Activated CD8-positive, alpha-beta memory T cell treated with anti-CD3 and anti-CD28 coated beads for 4 hours (primary cell): ENCODE measurements at regions not wholly inside any gene's neighbourhood (a gene's known extent, or its start where the extent isn't known, plus 50 kb on each side); places are given as distances from the start of the nearest gene placed in this dataset.

ENCODE experiments used
- DNase-seq, 2 donors: peaks; one replicate each; pipeline ENCODE4 v3.0.0-alpha.2; 2020; ENCODE audit warnings: low read depth in 2 of 2

- DNase-seq = no peak
Measured at GRCh38 chr1:228989992-228990827, 254.9 kb downstream of the RHOU start.

DNA sequence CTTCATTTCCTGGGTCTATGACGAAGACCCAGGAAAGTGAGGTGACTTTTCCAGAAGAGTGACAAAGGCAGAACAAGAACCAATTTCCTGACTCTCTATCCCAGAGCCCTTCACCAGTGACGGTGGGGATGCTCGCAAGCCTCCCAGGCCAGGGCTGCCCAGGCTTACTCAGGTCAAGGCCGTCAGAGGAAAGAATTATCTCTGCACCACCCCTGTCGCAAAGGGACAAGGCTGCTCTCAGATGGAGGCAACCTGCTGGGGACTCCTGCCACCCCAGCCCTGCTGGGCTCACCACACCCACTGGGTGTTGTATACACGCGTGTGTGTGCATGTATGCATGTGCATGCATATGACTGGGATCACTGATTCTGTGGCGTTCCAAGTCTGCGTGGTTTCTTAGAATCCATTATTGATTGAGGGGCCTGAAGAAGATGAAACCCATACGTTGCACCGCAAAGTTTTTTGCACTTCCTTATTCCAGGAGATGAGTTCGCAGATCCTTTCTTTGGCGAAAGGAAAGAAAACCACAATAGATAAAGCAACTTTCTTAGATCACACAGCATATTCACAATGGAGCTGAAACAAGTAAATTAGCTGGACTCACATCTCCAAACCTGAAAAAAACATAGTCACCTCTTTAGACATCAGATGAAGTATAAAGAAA, 255.8 kb downstream of the RHOU start:
- DNase-seq = no peak

- no peak for DNase-seq
Measured at GRCh38 chr1:228992044-228992443, 256.8 kb downstream of the RHOU start.

DNA sequence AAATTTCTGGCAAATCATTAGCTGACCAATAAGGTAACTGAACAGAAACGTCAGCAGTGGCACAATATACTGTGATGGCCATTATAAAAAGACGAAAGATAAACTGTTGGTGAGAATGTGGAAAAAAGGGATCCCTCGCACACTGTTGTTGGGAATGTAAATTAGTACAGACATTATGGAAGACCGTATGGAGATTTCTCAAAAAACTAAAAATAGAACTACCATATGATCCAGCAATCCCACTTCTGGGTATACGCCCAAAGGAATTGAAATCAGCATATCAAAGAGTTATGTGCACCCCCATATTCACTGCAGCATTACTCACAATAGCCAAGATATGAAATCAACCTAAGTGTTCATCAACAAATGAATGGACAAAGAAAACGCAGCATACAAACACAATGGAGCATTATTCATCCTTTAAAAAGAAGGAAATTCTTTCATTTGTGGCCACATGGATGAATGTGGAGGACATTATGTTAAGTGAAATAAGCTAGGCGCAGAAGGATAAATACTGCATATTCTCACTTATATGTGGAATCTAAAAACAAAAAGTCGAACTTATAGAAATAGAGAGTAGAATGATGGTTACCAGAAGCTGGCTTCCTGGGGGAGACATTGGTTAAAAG, 257.7 kb downstream of the RHOU start:
- no peak for DNase-seq

- no peak for DNase-seq
Measured at GRCh38 chr1:228994676-228995594, 259.7 kb downstream of the RHOU start.

GRCh38 chr1:228996281-228996680, 261.0 kb downstream of the RHOU start:
- no peak for DNase-seq

DNA sequence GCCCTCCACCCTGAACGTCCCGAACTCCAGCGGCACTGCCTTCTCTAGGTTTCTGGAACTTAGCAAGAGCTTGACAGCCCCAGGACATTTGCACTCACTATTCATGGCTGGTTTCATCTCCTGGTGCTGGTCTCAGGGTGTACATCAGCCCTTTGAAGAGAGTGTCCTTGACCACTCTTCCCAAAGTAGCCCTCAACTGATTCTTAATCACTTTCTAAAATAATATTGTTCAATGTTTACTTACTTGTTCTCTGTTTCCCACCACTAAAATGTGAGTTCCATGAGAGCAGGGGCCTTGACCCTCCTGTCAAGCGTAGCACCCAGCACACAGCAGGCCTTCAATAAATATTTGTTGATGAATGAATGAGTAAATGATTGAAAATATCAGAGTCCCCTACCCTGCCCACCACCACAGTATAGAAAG, 262.5 kb downstream of the RHOU start:
- DNase-seq = no peak

DNA sequence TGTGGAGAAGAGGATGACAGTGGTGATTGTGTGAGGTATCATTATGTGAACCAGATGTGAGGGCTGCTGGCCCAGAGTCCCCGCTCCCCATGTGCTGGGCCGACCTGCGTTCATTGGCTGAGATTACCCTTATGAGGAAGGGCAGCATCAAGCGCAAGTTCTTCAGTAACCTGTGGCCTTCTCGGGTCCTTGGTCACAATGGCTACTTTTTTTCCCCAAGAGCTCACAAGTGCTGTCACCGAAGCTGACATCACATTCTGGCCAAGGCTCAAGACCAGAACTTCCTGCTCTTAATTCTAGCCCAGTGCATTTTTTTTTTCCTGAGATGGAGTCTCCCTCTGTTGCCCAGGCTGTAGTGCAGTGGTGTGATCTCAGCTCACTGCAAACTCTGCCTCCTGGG, 262.9 kb downstream of the RHOU start:
- DNase-seq = no peak

DNA sequence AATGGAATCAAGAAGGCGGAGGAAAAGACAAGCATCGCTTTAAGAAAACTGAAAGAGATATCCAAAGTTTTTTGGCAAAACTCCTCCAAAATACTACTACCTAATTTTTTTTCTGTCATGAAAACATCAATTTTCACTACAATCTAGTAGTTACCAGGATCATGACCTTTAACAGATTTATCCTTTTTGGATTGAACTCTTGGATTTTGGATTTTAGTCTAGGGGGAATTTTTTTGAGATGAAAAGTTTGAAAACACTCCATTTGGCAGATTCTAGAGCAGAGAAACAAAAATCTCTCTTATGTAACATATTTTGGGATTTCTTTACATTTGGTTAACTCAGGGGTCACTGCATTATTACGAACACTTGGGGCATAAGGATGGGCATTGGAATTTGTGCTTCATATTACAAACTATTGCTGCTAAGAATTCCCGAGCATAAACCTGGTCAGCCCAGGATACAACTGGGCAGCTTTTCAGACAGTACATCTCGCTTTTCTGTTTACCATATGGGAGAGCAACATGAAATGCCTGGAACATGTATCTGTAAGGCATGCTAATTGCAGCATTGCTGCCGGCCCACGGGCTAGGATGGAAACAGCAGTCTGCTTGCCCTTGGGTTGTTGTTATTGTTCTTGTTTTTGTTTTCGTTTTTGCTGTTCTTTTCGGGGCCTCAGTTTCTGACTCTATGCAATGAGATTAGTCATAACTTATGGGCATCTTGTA, 264.3 kb downstream of the RHOU start:
- DNase-seq = no peak

- DNase-seq = no peak
Measured at GRCh38 chr1:229000187-229000586, 264.9 kb downstream of the RHOU start.

GRCh38 chr1:229001467-229002011, 266.3 kb downstream of the RHOU start:
- no peak for DNase-seq

DNA sequence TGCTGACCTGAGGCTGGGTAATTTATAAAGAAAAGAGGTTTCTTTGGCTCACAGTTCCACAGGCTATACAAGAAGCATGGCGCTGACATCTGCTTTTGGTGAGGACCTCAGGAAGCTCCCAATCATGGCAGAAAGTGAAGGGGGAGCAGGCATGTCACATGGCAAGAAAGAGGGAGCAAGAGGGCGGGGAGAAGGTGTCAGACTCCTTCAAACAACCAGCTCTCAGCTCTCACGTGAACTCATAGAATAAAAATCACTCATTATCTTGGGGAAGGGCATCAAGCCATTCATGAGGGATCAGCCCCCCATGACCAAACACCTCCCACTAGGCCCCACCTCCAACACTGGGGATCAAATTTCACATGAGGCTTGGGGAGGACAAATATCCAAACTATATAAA, 266.8 kb downstream of the RHOU start:
- DNase-seq = no peak

DNA sequence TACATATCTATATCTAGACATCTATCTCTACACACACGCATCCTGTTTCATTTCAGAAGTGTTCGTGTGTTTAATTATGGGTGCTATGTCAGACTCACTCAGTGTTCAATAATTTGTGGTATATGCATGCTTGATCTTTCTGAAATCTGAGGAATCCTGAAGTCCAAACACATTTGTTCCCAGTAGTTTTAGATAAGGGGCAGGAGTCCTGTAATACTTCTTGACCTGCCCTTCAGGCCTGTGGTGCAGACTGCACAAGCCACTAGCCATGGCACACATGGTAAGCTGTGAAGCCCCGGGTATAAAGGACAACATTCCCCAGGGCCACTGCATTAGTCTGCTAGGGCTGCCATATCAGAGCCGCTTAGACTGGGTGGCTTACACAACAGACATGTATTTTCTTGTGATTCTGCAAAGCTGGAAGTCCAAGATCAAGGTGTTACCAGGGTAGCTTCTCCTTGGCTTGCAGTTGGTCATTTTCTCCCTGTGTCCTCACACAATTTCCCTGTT, 267.2 kb downstream of the RHOU start:
- no peak for DNase-seq

DNA sequence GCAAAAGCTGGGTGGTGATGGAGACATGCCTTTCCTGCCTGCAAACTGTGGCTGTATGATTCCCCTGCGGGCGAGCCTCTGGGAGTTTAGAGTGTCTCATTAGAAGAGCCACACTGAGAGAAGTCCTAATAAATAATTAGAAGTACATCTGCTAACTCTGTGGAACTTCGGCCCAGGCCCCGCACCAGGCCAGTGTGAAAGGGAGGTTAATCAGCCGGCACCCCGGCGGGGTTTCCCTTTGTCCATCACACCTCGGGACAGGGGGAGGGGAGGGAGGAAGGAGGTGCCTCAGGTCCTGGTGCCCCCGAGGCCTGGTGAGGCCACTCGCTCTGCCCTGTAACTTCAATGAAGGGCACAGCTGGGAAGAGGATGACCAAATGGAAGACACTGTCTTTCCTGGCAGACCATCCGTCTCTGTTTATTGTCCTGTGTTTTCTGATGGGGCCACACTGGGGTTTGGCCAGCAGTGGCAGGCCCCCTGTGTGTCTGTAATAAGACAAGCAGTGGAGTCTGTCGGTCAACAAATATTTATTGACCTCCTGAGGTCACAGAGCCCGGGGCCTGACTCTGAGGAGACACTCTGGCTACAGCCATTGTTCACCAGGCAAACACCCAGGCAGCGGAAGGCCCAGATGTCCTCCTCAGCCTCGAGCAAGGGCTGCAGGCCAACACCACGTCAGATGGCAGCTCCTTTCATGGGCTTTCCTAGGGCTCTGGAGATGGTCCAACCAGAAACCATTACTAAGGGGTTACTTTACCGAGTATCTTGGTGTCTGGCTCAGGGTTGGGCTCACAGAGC, 267.5 kb upstream of the RAB4A start:
- no peak for DNase-seq

GRCh38 chr1:229004066-229004833, 266.7 kb upstream of the RAB4A start:
- no peak for DNase-seq

- DNase-seq = no peak
Measured at GRCh38 chr1:229005097-229005496, 265.8 kb upstream of the RAB4A start.

DNA sequence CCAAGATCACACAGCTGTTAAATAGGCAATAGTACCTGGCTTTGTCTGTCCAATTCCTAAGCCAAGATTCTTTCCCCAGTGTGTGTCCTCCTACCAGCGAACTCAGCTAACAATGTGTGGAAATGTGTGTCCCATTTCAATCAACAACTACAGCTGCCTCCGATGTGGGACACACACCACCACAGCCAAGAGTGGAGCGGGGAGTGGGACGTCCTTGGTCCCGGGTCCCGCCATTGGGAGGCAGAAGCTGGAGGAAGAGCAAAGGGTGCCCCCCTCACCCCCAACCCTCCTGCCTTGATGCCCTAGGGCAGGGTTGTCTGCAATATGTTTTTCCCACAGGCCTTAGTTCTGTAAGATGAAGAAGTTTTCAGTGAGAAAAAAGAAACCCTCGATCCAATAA, 265.4 kb upstream of the RAB4A start:
- DNase-seq = no peak

GRCh38 chr1:229006121-229006870, 264.6 kb upstream of the RAB4A start:
- DNase-seq = no peak
